GM13976 (cell line): ENCODE measurements at regions not wholly inside any gene's neighbourhood (a gene's known extent, or its start where the extent isn't known, plus 50 kb on each side); places are given as distances from the start of the nearest gene placed in this dataset.

Source experiments
- DNase-seq: peaks from one replicate; pipeline ENCODE4 v3.0.0; 2012; ENCODE audit warnings: low spot score
- in situ Hi-C: fragments of 300-500 bp; cut with MboI; formaldehyde crosslinking; loops from one replicate; pipeline ENCODE4 v1.12.0; 2022; ENCODE audit warnings: low sequenced_read_pairs, mixed read lengths, inconsistent platforms; ENCODE audit not compliant: unreplicated experiment
- TF ChIP-seq, protein P1 (sequence below): IDR thresholded peaks from 2 replicates; pipeline ENCODE4 v1.5.1; 2012; ENCODE audit warnings: borderline replicate concordance, mild to moderate bottlenecking; ENCODE audit not compliant: insufficient read depth; ENCODE audit errors: extremely low read depth, missing control alignments, control extremely low read depth

DNA sequence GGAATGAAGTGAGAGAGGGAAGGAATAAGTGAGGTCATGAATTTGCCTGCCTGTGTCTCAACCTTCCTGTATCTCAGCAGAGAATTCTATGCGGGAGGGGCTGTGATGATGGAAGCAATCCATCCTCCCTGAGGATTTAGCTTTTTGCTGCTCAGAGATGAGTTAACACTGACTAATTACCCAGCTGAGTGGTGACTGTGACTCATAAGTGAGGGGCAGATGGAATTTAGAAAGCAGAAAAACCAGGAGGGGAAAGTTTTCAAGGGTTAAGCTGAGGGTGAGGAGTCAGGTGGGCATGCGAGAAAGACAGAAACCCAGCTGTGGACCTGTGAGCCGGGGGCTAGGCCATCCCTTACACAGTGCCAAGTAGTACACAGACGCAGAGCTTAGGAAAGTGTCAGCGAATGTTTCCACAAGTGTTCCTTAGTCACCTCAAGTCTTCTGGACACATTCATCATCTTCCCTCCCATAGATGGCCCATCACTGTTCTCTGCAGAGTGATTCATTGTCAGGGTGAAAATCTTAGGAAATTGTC is 277.9 kb downstream of the IPO8 start:
- no peak for DNase-seq
- in situ Hi-C loops = no loop called here
- TF ChIP-seq, protein P1, sequence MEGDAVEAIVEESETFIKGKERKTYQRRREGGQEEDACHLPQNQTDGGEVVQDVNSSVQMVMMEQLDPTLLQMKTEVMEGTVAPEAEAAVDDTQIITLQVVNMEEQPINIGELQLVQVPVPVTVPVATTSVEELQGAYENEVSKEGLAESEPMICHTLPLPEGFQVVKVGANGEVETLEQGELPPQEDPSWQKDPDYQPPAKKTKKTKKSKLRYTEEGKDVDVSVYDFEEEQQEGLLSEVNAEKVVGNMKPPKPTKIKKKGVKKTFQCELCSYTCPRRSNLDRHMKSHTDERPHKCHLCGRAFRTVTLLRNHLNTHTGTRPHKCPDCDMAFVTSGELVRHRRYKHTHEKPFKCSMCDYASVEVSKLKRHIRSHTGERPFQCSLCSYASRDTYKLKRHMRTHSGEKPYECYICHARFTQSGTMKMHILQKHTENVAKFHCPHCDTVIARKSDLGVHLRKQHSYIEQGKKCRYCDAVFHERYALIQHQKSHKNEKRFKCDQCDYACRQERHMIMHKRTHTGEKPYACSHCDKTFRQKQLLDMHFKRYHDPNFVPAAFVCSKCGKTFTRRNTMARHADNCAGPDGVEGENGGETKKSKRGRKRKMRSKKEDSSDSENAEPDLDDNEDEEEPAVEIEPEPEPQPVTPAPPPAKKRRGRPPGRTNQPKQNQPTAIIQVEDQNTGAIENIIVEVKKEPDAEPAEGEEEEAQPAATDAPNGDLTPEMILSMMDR = no peak

DNA sequence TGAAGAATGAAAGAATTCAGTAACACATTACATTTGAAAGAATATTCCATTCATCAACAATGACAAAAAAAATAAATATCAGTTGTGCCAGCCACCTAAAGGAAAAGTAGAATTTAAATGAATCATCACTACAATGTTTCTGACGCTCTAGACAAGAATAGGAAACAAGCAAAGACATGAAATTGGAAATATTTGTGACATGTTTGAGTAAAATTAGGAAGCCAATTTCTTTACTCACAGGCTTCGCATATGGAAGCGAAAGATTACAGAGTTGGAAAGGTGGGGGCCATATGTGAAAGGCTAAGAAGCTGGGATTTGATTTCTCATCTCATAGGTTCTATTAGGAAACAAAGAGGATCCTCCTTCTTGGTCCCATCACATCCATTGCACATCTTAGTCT is 279.0 kb downstream of the IPO8 start:
- DNase-seq = no peak
- TF ChIP-seq, protein P1 = no peak
- in situ Hi-C loops = no loop called here

DNA sequence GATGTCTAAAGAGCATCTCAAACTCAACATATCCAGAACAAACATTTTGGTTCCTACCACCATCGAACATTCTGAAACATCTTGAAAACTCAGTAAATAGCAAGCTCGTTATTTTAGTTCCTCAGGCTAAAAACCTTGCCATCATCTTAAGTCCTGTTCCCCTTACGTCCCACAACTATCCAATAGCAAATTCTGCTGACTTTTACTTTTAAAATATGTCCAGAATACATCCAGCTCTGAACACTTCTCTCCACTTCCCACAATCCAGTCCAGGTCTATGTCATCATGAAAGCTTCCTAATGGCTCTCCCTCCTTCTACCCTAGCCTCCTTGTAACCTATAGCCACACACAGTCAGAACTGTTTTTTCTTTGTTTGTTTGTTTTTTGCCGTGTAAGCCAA is 279.9 kb downstream of the IPO8 start:
- in situ Hi-C loops = no loop called here
- DNase-seq = no peak
- TF ChIP-seq, protein P1 = no peak

DNA sequence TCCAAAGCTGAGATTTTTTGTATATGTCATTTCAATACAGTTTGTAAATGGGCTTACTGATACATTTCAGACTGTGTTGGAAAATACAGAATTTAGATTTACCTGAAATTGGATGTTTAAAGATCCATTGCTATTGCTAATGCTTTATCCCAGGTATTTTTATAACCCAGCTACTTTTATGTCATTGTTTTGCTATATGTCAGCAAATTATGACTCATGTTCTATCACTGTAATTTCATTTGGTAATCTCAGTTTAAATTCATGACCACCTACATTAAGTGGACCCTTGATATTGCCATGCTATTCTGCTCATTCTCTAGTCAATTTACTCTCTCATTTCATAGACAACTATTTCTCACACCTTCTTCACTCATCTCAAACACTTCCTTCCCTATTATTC is 281.2 kb downstream of the IPO8 start:
- DNase-seq = no peak
- TF ChIP-seq, protein P1 = no peak
- in situ Hi-C loops = no loop called here

DNA sequence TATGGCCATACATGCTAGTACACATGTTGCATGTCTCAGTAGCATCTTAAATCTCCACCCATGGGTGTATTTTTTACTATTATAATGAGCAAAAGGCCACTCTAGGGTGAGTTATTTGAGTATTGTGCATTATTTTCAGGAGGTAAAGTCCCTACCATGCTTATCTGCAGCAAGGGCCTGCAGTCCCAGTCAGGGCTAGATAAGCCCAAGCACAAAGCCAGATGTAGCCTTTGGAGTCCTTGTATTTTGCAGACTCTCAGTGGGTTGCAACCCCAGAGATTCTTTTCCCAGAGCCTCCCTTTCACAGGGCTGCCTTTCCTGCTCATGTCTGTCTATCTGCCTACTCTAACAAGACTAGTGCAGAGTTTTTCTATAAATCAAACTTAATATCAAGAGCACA is 295.3 kb downstream of the IPO8 start:
- TF ChIP-seq, protein P1 = no peak
- no peak for DNase-seq
- in situ Hi-C loops = no loop called here

DNA sequence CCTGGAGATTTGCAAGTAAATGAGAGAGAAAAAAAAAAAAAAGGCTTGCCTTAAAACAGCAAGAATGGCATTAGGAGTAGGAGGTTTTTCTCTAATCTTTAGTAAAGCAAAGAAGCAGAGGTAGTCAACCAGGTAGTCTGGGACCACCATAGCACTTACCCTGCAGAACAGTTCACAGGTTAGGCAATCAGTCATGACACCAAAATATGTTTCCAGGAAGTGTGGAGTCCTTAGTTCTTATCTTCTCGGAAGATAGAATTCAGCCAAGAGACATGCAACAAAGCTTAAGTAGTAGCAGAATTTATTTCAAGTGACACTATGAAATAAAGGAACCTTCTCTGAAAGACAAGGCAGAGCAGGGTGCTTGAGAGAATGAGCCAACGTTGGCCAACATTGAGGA is 295.8 kb downstream of the IPO8 start:
- DNase-seq = no peak
- TF ChIP-seq, protein P1 = no peak
- in situ Hi-C loops = no loop called here

DNA sequence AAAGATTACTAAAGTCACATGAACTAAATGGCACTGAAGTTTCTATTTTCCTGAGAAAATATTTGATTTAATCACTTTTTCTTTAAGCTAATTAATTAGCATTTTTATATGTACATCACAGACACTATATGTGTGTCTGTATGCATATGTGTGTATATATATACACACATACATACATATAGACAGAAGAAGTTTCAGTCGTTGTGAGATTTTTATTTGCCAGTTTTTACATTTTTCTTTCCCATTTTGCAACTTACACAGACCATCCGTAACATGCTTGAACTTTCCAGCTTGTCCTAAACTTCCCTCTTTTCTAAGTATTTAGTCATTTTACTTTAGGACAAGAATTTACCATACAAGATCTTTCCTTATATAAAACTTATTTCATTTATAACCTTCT is 299.1 kb downstream of the IPO8 start:
- in situ Hi-C loops = no loop called here
- TF ChIP-seq, protein P1 = no peak

More for the DNA sequence above, 299.1 kb downstream of the IPO8 start:
- no peak for DNase-seq
